Brain microvascular endothelial cell (primary cell): ENCODE measurements at regions not wholly inside any gene's neighbourhood (a gene's known extent, or its start where the extent isn't known, plus 50 kb on each side); places are given as distances from the start of the nearest gene placed in this dataset.

Source experiments
- DNase-seq: peaks from one replicate; pipeline ENCODE4 v3.0.0-alpha.2; 2020
- H3K27ac ChIP-seq: fragments of 250-450 bp; sonication (Bioruptor Pico); 2 replicates; pipeline ENCODE4 v1.5.1; 2020; ENCODE audit warnings: mild to moderate bottlenecking, moderate library complexity
- H3K27me3 ChIP-seq: fragments of 250-450 bp; sonication (Bioruptor Pico); replicated peaks from 2 replicates; pipeline ENCODE4 v1.5.1; 2020; ENCODE audit warnings: mild to moderate bottlenecking
- H3K36me3 ChIP-seq: fragments of 250-450 bp; sonication (Bioruptor Pico); replicated peaks from 2 replicates; pipeline ENCODE4 v1.5.1; 2020; ENCODE audit warnings: mild to moderate bottlenecking
- H3K4me3 ChIP-seq: 2 replicates; pipeline ENCODE4 v1.5.1; 2011; ENCODE audit warnings: low read depth, mild to moderate bottlenecking, control low read depth, low read length, moderate library complexity
- CTCF ChIP-seq: IDR thresholded peaks from 2 replicates; pipeline ENCODE4 v1.5.1; 2011; ENCODE audit warnings: low read depth, mild to moderate bottlenecking, moderate library complexity, low read length, control low read depth, inconsistent platforms; ENCODE audit errors: missing control alignments
- in situ Hi-C: cut with HindIII; loops from 2 replicates; pipeline ENCODE4 v1.10.0; 2017; ENCODE audit warnings: low sequenced_read_pairs, low pct_ligation_motif_present

- Histone ChIP-seq H3K27ac (no peak overlapping the region), H3K36me3 (no peaks in the 10 kb centered on the region), H3K4me3 (no peak overlapping the region), H3K27me3 (no peaks in the 10 kb centered on the region)
- DNase-seq: no peak
- no peak for TF ChIP-seq CTCF
- in situ Hi-C loops: no loop called here
Measured at GRCh38 chr16:64696866-64697265, 425.0 kb downstream of the CDH11 start.

GRCh38 chr16:64695684-64696083 is 426.2 kb downstream of the CDH11 start:
- Histone ChIP-seq H3K36me3 (no peaks in the 10 kb centered on the region), H3K27ac (no peak overlapping the region), H3K4me3 (no peak overlapping the region), H3K27me3 (no peaks in the 10 kb centered on the region)
- in situ Hi-C loops: no loop called here
- no peak for TF ChIP-seq CTCF
- DNase-seq: no peak

GRCh38 chr16:64693946-64694345 is 427.9 kb downstream of the CDH11 start:
- in situ Hi-C loops: no loop called here

GRCh38 chr16:64687786-64688185 is 434.1 kb downstream of the CDH11 start:
- no peak for DNase-seq
- Histone ChIP-seq H3K4me3 (no peak overlapping the region), H3K36me3 (no peaks in the 10 kb centered on the region), H3K27ac (no peak overlapping the region), H3K27me3 (no peaks in the 10 kb centered on the region)
- no peak for TF ChIP-seq CTCF
- in situ Hi-C loops: no loop called here

More at GRCh38 chr16:64693946-64694345, 427.9 kb downstream of the CDH11 start:
- H3K27me3 ChIP-seq: no peaks in the 10 kb centered on the region
- no peak overlapping the region for H3K4me3 ChIP-seq
- no peak for TF ChIP-seq CTCF
- DNase-seq: no peak
- H3K27ac ChIP-seq: no peak overlapping the region
- no peaks in the 10 kb centered on the region for H3K36me3 ChIP-seq

GRCh38 chr16:64687123-64687522 is 434.7 kb downstream of the CDH11 start:
- Histone ChIP-seq H3K4me3 (no peak overlapping the region), H3K27ac (no peak overlapping the region), H3K36me3 (no peaks in the 10 kb centered on the region), H3K27me3 (no peaks in the 10 kb centered on the region)
- in situ Hi-C loops: no loop called here
- no peak for TF ChIP-seq CTCF
- no peak for DNase-seq

- no peak for DNase-seq
- TF ChIP-seq CTCF: no peak
- no peak overlapping the region for H3K4me3 ChIP-seq
- H3K27me3 ChIP-seq: no peaks in the 10 kb centered on the region
- H3K27ac ChIP-seq: no peak overlapping the region
- in situ Hi-C loops: no loop called here
- H3K36me3 ChIP-seq: no peaks in the 10 kb centered on the region
Measured at GRCh38 chr16:64679976-64680690, 441.7 kb downstream of the CDH11 start.
